ENCODE measurements at regions not wholly inside any gene's neighbourhood (a gene's known extent, or its start where the extent isn't known, plus 50 kb on each side); places are given as distances from the start of the nearest gene placed in this dataset.

DNA sequence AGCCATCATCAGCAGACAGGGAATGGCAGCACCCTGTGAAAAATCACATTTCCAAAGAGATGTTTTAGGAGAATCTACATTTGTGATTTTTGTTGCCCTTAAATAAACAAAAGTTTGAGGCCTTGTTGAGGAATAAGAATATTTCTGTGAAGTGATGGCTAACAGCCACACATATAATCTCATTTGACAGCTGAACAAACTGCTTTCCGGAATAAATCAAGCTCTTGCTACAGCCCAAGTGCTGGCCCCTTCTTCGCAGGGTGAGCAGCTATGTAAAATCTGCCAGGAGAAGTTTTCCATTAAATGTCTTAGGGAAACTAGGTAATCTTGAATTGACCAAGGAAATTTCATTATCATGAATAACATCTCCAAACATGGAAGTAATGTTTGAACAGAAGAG is 106.4 kb upstream of the GPM6B start:
- TF ChIP-seq, protein P1, sequence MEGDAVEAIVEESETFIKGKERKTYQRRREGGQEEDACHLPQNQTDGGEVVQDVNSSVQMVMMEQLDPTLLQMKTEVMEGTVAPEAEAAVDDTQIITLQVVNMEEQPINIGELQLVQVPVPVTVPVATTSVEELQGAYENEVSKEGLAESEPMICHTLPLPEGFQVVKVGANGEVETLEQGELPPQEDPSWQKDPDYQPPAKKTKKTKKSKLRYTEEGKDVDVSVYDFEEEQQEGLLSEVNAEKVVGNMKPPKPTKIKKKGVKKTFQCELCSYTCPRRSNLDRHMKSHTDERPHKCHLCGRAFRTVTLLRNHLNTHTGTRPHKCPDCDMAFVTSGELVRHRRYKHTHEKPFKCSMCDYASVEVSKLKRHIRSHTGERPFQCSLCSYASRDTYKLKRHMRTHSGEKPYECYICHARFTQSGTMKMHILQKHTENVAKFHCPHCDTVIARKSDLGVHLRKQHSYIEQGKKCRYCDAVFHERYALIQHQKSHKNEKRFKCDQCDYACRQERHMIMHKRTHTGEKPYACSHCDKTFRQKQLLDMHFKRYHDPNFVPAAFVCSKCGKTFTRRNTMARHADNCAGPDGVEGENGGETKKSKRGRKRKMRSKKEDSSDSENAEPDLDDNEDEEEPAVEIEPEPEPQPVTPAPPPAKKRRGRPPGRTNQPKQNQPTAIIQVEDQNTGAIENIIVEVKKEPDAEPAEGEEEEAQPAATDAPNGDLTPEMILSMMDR (IDR thresholded peaks at IDR 0.05; ENCODE audit: low read depth, low read length), result no peak

DNA sequence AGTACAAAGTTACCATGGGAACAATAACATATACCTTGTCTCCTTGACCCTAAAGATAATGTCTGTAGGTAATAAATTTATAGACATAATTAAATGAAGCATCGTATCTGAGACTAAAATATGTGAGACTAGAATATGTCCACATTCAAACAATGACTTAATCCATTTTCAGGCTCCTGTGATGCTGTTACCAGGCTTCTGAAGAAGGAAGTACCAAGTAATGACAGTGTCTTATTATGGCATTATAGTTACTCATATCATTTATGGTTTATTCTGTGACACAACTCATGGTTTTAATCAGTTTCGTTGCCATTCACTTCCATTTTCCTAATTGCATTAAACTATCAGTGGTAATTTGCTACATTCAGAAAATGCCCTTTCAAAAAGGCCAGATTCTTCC is 100.6 kb upstream of the GPM6B start:
- no peak for DNase-seq
- Histone ChIP-seq H3K27me3 (ENCODE audit: insufficient read depth, low read depth, severe bottlenecking) (peaks cover 14% of the 10 kb centered on the region), H3K36me3 (no peaks in the 10 kb centered on the region), H3K27ac (no peak overlapping the region), H3K4me3 (ENCODE audit: low read depth, low read length) (no peak overlapping the region), H3K9me3 (ENCODE audit: severe bottlenecking) (peaks cover 6% of the 10 kb centered on the region)
- TF ChIP-seq, protein P1 (IDR thresholded peaks at IDR 0.05; ENCODE audit: low read depth, low read length), result no peak

More for the DNA sequence above, 106.4 kb upstream of the GPM6B start:
- peaks cover 16% of the 10 kb centered on the region for H3K27me3 ChIP-seq (ENCODE audit: insufficient read depth, low read depth, severe bottlenecking)
- no peak overlapping the region for H3K4me3 ChIP-seq (ENCODE audit: low read depth, low read length)
- H3K9me3 ChIP-seq (ENCODE audit: severe bottlenecking), result peaks cover 6% of the 10 kb centered on the region
- no peaks in the 10 kb centered on the region for H3K36me3 ChIP-seq
- DNase-seq, result no peak
- H3K27ac ChIP-seq, result no peak overlapping the region

DNA sequence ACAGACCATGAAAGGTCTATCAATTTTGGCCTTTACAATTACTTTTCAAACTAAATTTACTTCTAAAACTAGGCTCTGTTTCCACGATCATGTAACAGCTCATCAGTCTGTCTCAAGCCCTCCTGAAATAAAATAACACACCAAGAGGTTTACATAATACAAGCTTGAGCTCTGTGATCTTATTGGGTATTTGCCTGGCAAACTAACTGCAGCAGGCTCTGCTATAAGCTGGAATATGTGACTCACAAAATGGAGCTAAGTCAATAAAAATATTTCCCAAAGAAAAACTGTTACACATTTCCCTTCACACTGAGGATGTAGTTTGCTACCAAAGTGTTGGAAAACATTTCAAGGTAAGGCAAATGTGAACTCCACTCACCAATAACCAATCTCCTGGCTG is 94.7 kb upstream of the GPM6B start:
- TF ChIP-seq, protein P1 (IDR thresholded peaks at IDR 0.05; ENCODE audit: low read depth, low read length), result no peak
- no peak for DNase-seq
- Histone ChIP-seq H3K36me3 (no peaks in the 10 kb centered on the region), H3K27ac (no peak overlapping the region), H3K4me3 (ENCODE audit: low read depth, low read length) (no peak overlapping the region), H3K27me3 (ENCODE audit: insufficient read depth, low read depth, severe bottlenecking) (peaks cover 22% of the 10 kb centered on the region), H3K9me3 (ENCODE audit: severe bottlenecking) (no peaks in the 10 kb centered on the region)

DNA sequence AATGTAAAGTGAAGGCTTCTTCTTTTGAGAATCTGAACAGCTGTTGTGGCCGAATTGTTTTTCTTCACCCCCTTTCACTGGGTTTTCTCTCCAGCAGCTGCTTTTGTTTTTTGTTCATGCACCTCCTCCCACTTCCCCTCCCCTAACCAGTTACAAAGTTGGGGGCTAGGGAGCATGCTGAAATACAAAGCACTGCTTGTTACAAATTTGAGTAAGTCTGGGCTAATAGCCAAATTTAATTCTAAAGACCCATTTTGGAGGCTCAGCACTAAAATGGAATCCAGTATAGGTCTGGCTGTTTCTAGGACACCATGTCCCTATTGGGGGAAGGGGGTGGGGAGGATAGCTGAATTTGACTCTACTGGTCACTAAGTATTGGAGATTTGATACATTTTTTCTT is 89.2 kb upstream of the GPM6B start:
- H3K9me3 ChIP-seq (ENCODE audit: severe bottlenecking), result no peaks in the 10 kb centered on the region
- TF ChIP-seq, protein P1 (IDR thresholded peaks at IDR 0.05; ENCODE audit: low read depth, low read length), result no peak
- H3K36me3 ChIP-seq, result no peaks in the 10 kb centered on the region
- no peak for DNase-seq
- H3K27me3 ChIP-seq (ENCODE audit: insufficient read depth, low read depth, severe bottlenecking), result peaks cover 19% of the 10 kb centered on the region
- no peak overlapping the region for H3K4me3 ChIP-seq (ENCODE audit: low read depth, low read length)
- H3K27ac ChIP-seq, result no peak overlapping the region

DNA sequence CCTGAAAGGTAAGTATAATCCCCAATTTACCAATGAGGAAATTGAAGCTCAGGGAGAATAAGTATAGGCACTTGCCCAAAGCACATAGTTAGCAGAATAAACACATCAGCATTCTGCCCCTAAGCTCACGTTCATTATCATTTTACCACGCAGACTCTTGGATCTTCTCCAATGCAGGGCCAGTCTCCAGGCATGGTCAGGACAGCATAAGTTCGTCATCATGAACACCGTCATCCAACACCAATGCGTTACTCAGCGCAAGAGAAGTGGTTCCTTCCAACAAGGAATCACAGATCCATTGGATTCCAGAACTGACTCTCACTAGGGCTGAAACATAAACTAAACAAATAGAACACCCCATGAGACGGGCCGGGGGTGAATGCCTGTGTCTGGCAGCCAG is 86.5 kb upstream of the GPM6B start:
- DNase-seq, result no peak
- Histone ChIP-seq H3K27me3 (ENCODE audit: insufficient read depth, low read depth, severe bottlenecking) (peaks cover 11% of the 10 kb centered on the region), H3K27ac (no peak overlapping the region), H3K36me3 (no peaks in the 10 kb centered on the region), H3K4me3 (ENCODE audit: low read depth, low read length) (no peak overlapping the region), H3K9me3 (ENCODE audit: severe bottlenecking) (no peaks in the 10 kb centered on the region)
- TF ChIP-seq, protein P1 (IDR thresholded peaks at IDR 0.05; ENCODE audit: low read depth, low read length), result no peak

DNA sequence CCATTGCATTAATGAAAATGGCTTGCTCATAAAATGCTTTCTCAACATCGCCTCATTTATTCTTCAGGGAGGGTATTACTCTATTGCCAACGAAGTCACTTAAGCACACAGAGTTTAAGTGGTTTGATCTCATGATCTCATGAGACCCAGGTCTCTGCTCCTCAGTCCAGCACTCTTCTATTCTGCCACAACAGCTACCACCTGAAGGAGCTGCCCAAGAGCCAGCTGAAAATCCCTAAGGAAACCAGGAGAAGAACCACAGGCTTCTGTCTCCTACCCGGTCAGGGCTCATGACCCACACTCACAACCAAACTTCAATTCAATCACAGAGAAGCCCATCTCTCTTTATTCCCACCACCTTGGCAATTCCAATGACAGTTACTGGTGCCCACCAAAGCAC is 85.5 kb upstream of the GPM6B start:
- TF ChIP-seq, protein P1 (IDR thresholded peaks at IDR 0.05; ENCODE audit: low read depth, low read length), result no peak
- Histone ChIP-seq H3K27ac (no peak overlapping the region), H3K36me3 (no peaks in the 10 kb centered on the region), H3K9me3 (ENCODE audit: severe bottlenecking) (no peaks in the 10 kb centered on the region), H3K4me3 (ENCODE audit: low read depth, low read length) (no peak overlapping the region), H3K27me3 (ENCODE audit: insufficient read depth, low read depth, severe bottlenecking) (peaks cover 12% of the 10 kb centered on the region)
- DNase-seq, result no peak
